Ishikawa (cell line): ENCODE measurements at regions not wholly inside any gene's neighbourhood (a gene's known extent, or its start where the extent isn't known, plus 50 kb on each side); places are given as distances from the start of the nearest gene placed in this dataset.

ENCODE experiments used
- CREB1 ChIP-seq: IDR thresholded peaks from 2 replicates; pipeline ENCODE4 v1.6.1; 2012; ENCODE audit warnings: low read depth
- FOXM1 ChIP-seq: IDR thresholded peaks from 2 replicates; pipeline ENCODE4 v1.6.1; 2012; ENCODE audit warnings: low read depth, borderline replicate concordance
- RAD21 ChIP-seq: IDR thresholded peaks from 2 replicates; pipeline ENCODE4 v1.6.1; 2012; ENCODE audit warnings: low read depth
- REST ChIP-seq: IDR thresholded peaks from 2 replicates; pipeline ENCODE4 v1.6.1; 2012; ENCODE audit warnings: low read depth, mild to moderate bottlenecking
- USF1 ChIP-seq: IDR thresholded peaks from 2 replicates; pipeline ENCODE4 v1.6.1; 2012

- TF ChIP-seq CREB1: no peak
- no peak for TF ChIP-seq REST
- no peak for TF ChIP-seq USF1
- TF ChIP-seq RAD21: no peak
- no peak for TF ChIP-seq FOXM1
These were observed 89.1 kb upstream of the KLHL13 start for GRCh38 chrX:118205421-118206395.
